Gastroesophageal sphincter (tissue), 4 donors: ENCODE measurements at regions not wholly inside any gene's neighbourhood (a gene's known extent, or its start where the extent isn't known, plus 50 kb on each side); places are given as distances from the start of the nearest gene placed in this dataset.

Experiments
- ATAC-seq: fragments of 150-250 bp; one replicate; pipeline ENCODE4 v1.9.1; 2016; ENCODE audit warnings: mild to moderate bottlenecking, moderate library complexity
- H3K27ac ChIP-seq, 4 donors: fragments of 200-600 bp; sonication (generic) in 3 of 4; 1 replicate in 3 of 4; 2 replicates in 1 of 4; pipeline ENCODE4 v1.5.1; 2016 to 2019
- H3K27me3 ChIP-seq: fragments of 200-600 bp; sonication (generic); one replicate; pipeline ENCODE4 v1.5.1; 2019
- H3K36me3 ChIP-seq, 2 donors: fragments of 200-600 bp; sonication (generic); one replicate each; pipeline ENCODE4 v1.5.1; 2019; ENCODE audit warnings: control low read depth in 1 of 2
- H3K4me1 ChIP-seq, 3 donors: fragments of 200-600 bp; sonication (generic); 1 replicate in 2 of 3; 2 replicates in 1 of 3; pipeline ENCODE4 v1.5.1; 2016 to 2019; ENCODE audit warnings: control low read depth in 2 of 3
- H3K4me3 ChIP-seq, 2 donors: fragments of 200-600 bp; sonication (generic); one replicate each; pipeline ENCODE4 v1.5.1; 2019; ENCODE audit warnings: mild to moderate bottlenecking in 1 of 2, moderate library complexity in 1 of 2
- H3K9me3 ChIP-seq, 3 donors: fragments of 200-600 bp; sonication (generic); one replicate each; pipeline ENCODE4 v1.5.1; 2017 to 2019; ENCODE audit warnings: control low read depth in 2 of 3
- EP300 ChIP-seq: sonication (generic); formaldehyde crosslinking; IDR thresholded peaks from one replicate; pipeline ENCODE4 v1.6.1; 2017; ENCODE audit warnings: antibody characterized with exemption, mild to moderate bottlenecking
- POLR2A ChIP-seq, 2 donors: fragments of 450-650 bp; IDR thresholded peaks; one replicate each; pipeline ENCODE4 v1.6.1; 2017; ENCODE audit warnings: antibody characterized with exemption in 2 of 2, mild to moderate bottlenecking in 2 of 2, moderate library complexity in 1 of 2
- POLR2AphosphoS5 ChIP-seq: sonication (generic); formaldehyde crosslinking; IDR thresholded peaks from one replicate; pipeline ENCODE4 v1.6.1; 2017; ENCODE audit warnings: antibody characterized with exemption
- WGBS, 2 donors: methylation state at CpG; one replicate each; pipeline ENCODE4 v1.1.5; 2018; ENCODE audit warnings: low coverage in 1 of 2; 5-methylcytosine and 5-hydroxymethylcytosine counted together
- TF ChIP-seq, protein P1 (sequence below), 4 experiments: fragments of 200-600 bp in 2 of 4; fragments of 450-650 bp in 2 of 4; sonication (generic) in 1 of 4; IDR thresholded peaks; one replicate each; pipeline ENCODE4 v1.5.1; 2017 to 2019; ENCODE audit warnings: antibody characterized with exemption in 4 of 4, mild to moderate bottlenecking in 2 of 4, moderate library complexity in 2 of 4

GRCh38 chr5:60350794-60351193 lies 349.2 kb downstream of the DEPDC1B start:
- Histone ChIP-seq H3K4me1 (peaks cover 0 to 11% (median 0%) of the 10 kb centered on the region in 3 donors), H3K27me3 (no peaks in the 10 kb centered on the region), H3K4me3 (no peak overlapping the region), H3K36me3 (no peaks in the 10 kb centered on the region), H3K27ac (peak overlapping the region in 1 of 4 donors; percentile 6), H3K9me3 (no peaks in the 10 kb centered on the region)
- 37 to 45% methylated on average over 1 to 3 of the region's 3 CpGs for WGBS, 2 donors
- TF ChIP-seq POLR2AphosphoS5 (no peak), POLR2A (IDR thresholded peaks at IDR 0.05) (no peak)
- no peak for ATAC-seq

DNA sequence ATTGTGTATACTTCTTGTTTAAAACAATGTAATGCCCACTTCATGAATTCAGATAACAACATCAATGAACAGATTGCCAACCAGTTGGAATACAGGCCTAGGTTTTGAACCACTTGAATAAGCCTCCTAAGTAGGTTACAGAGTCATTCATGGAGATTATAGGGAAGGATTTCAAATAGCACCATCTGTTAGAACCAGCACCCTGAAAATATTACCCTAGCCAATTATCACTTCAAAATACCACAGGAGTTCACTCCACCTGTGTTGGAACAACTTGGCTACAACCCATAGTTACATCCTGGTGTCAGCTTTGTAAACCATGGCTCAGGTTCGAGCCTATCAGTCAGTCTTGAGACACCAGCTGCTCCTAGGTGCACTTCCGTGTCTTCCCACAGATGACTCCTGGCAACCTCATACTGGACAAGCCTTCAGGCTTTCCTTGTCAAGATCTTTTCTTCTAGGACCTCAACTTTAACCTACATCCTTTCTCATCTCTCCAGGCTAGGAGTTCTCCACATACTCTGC lies 350.0 kb downstream of the DEPDC1B start:
- ATAC-seq, result no peak
- WGBS, 2 donors, result 100% methylated on average over 2 of the region's 2 CpGs; no CpG with 5 or more reads in 1 of the 2 donors
- Histone ChIP-seq H3K27me3 (no peaks in the 10 kb centered on the region), H3K27ac (no peak overlapping the region), H3K4me1 (peaks cover 0 to 11% (median 0%) of the 10 kb centered on the region in 3 donors), H3K36me3 (no peaks in the 10 kb centered on the region), H3K4me3 (no peak overlapping the region), H3K9me3 (no peaks in the 10 kb centered on the region)
- no peak for TF ChIP-seq POLR2AphosphoS5
- TF ChIP-seq POLR2A (IDR thresholded peaks at IDR 0.05), result no peak
- TF ChIP-seq EP300, result no peak
- TF ChIP-seq, protein P1, sequence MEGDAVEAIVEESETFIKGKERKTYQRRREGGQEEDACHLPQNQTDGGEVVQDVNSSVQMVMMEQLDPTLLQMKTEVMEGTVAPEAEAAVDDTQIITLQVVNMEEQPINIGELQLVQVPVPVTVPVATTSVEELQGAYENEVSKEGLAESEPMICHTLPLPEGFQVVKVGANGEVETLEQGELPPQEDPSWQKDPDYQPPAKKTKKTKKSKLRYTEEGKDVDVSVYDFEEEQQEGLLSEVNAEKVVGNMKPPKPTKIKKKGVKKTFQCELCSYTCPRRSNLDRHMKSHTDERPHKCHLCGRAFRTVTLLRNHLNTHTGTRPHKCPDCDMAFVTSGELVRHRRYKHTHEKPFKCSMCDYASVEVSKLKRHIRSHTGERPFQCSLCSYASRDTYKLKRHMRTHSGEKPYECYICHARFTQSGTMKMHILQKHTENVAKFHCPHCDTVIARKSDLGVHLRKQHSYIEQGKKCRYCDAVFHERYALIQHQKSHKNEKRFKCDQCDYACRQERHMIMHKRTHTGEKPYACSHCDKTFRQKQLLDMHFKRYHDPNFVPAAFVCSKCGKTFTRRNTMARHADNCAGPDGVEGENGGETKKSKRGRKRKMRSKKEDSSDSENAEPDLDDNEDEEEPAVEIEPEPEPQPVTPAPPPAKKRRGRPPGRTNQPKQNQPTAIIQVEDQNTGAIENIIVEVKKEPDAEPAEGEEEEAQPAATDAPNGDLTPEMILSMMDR (IDR thresholded peaks at IDR 0.05), result no peak

GRCh38 chr5:60346393-60346792 lies 353.6 kb downstream of the DEPDC1B start:
- Histone ChIP-seq H3K27me3 (no peaks in the 10 kb centered on the region), H3K4me3 (no peak overlapping the region), H3K36me3 (no peaks in the 10 kb centered on the region), H3K27ac (no peak overlapping the region), H3K9me3 (no peaks in the 10 kb centered on the region), H3K4me1 (peaks cover 0 to 10% (median 0%) of the 10 kb centered on the region in 3 donors)
- WGBS, 2 donors, result 78 to 100% methylated on average over 1 of the region's 1 CpG
- ATAC-seq, result no peak
- TF ChIP-seq, protein P1 (IDR thresholded peaks at IDR 0.05), result no peak
- TF ChIP-seq POLR2AphosphoS5 (no peak), EP300 (no peak), POLR2A (IDR thresholded peaks at IDR 0.05) (no peak)

GRCh38 chr5:60343102-60343501 lies 356.9 kb downstream of the DEPDC1B start:
- H3K36me3 ChIP-seq, result no peaks in the 10 kb centered on the region
- H3K27me3 ChIP-seq, result no peaks in the 10 kb centered on the region
- WGBS, 2 donors, result 89 to 100% methylated on average over 4 of the region's 4 CpGs
- no peak overlapping the region for H3K27ac ChIP-seq
- no peak overlapping the region for H3K4me3 ChIP-seq
- H3K4me1 ChIP-seq, result peaks cover 0 to 30% (median 0%) of the 10 kb centered on the region in 3 donors
- no peaks in the 10 kb centered on the region for H3K9me3 ChIP-seq
- no peak for TF ChIP-seq POLR2A (IDR thresholded peaks at IDR 0.05)
- TF ChIP-seq, protein P1 (IDR thresholded peaks at IDR 0.05), result no peak
- no peak for TF ChIP-seq POLR2AphosphoS5
- TF ChIP-seq EP300, result no peak
- no peak for ATAC-seq

GRCh38 chr5:60340965-60341471 lies 358.9 kb downstream of the DEPDC1B start:
- Histone ChIP-seq H3K27ac (peak overlapping the region in 3 of 4 donors; percentile 60 to 76 (median 75)), H3K4me1 (peaks cover 3 to 37% (median 6%) of the 10 kb centered on the region in 3 donors), H3K4me3 (no peak overlapping the region), H3K36me3 (no peaks in the 10 kb centered on the region), H3K9me3 (no peaks in the 10 kb centered on the region), H3K27me3 (no peaks in the 10 kb centered on the region)
- 67 to 71% methylated on average over 1 to 2 of the region's 2 CpGs for WGBS, 2 donors
- TF ChIP-seq EP300 (no peak), POLR2A (IDR thresholded peaks at IDR 0.05) (no peak), POLR2AphosphoS5 (no peak)
- TF ChIP-seq, protein P1 (IDR thresholded peaks at IDR 0.05), result no peak
- no peak for ATAC-seq
